HG03342 (cell line): ENCODE measurements at regions not wholly inside any gene's neighbourhood (a gene's known extent, or its start where the extent isn't known, plus 50 kb on each side); places are given as distances from the start of the nearest gene placed in this dataset.

ENCODE experiments used
- ATAC-seq: cut with Tn5 transposase; IDR thresholded peaks from one replicate; pipeline ENCODE4 v1.9.1; 2021; ENCODE audit warnings: mild to moderate bottlenecking, moderate library complexity; ENCODE audit not compliant: unreplicated experiment

DNA sequence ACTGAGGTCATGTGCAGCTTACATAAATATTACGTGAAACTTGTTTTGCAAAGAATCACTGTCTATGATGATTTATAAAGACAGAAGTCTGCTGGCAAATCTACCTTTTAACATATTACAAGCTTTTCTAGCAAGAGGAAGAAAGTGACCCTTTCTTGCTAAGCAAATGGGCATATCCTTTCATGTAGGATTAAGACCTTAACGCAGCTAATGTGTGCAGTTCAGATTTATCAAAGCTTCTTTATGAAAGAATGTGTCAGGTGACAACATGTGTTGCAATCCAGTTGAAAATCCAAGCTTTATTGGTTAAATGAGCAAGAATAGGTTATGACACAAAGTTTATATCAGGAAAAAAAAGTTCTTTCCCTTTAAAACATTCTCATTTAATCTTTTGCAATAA is 115.6 kb upstream of the NBEA start:
- no peak for ATAC-seq

DNA sequence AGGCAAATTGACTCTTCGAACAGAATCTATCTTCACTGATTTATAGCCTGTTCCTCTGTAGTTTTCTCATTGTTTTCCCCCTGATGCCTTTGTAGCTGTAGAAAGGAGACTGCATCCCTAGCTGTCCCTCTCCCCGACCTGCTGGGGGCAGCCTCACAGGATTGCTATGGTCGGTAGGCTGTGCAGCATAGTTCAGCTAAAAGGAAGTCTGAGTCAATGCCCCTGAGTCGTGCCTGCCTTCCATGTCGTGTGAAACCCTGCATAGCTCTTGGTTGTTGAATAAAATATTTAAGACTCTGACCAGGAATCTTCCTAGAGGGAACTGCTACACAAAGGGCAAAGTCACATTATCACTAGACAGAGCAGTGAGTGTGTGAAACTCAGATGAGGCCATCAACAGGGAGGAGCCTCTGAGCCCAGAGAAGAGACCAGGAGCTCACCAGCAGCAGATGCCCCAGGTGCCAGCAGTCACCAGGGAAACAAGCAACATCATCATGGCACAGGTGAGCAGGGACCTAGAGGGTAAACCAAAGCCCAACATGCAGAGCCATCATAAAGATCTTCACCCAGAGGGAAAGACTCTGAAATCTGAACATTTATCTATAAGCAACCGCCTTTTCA is 108.4 kb upstream of the NBEA start:
- ATAC-seq = no peak

- ATAC-seq = peak; percentile 72
These were observed 99.6 kb upstream of the NBEA start for GRCh38 chr13:34842466-34842865.

- ATAC-seq = no peak
These were observed 94.3 kb upstream of the NBEA start for GRCh38 chr13:34847766-34848165.

- ATAC-seq = no peak
These were observed 92.7 kb upstream of the NBEA start for GRCh38 chr13:34849406-34849805.

GRCh38 chr13:34853161-34853560 is 88.9 kb upstream of the NBEA start:
- ATAC-seq = no peak

GRCh38 chr13:34857558-34858325 is 84.3 kb upstream of the NBEA start:
- no peak for ATAC-seq

DNA sequence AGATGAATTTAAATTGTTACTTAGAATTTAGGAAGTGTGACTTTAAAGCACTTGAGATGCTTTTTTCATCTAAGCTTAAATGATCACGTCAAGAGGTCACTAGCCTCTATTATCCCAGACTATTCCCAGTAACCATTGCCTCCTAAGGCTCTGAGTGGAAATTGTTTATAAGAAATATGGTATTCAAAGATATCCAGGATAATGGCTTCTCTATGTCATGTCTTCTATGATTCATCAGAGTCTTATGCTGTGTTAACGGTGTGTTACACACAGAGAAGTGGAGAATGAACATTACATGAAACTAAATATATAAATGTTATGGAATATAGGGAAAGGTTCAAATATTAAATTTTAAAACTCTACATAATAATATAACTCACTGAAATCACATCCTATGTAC is 79.8 kb upstream of the NBEA start:
- ATAC-seq = no peak

- no peak for ATAC-seq
These were observed 79.4 kb upstream of the NBEA start for GRCh38 chr13:34862716-34863115.

GRCh38 chr13:34863360-34864135 is 78.5 kb upstream of the NBEA start:
- no peak for ATAC-seq

- ATAC-seq = no peak
These were observed 77.4 kb upstream of the NBEA start for GRCh38 chr13:34864671-34865070.

GRCh38 chr13:34867590-34867989 is 74.5 kb upstream of the NBEA start:
- no peak for ATAC-seq

GRCh38 chr13:34868733-34869132 is 73.3 kb upstream of the NBEA start:
- ATAC-seq = no peak

DNA sequence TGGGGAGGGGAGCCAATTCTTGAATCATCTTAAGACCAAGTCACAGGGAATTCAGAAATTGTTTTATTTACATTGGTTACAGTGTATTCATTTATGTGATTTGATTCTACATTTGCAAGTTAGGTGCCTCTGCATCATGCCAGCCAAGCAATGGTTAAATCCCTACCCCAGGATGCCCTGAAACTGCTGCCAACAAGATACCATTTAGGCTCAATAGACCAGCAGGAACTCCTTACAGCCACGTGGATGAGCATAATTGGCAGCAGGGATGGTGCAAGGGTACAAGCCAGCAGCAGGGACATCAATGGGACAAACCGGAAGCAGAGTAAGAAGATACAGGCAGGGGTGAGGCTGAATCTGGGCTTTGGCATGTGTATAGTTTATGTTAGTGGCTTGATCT is 72.4 kb upstream of the NBEA start:
- ATAC-seq = no peak

- ATAC-seq = no peak
These were observed 63.7 kb upstream of the NBEA start for GRCh38 chr13:34878329-34878728.

DNA sequence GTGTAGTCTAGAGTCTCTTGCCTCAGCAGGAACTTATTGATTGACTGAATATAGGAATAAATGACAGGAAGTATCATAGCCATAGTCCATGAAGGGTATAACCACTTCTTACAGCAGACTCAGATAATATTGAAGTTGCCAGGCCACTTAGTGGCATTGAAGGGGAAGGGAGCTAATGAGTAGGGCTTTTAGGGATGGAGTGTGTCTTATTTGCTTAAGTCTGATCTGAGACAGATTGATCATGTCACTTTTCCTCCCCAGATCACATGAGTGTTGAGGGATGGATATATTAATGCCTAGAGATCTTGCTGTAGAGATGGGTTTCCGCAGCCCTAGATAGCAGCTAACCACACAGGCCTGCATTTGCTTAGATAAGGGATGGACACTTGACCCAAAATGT is 62.2 kb upstream of the NBEA start:
- ATAC-seq = no peak

GRCh38 chr13:34881494-34881893 is 60.6 kb upstream of the NBEA start:
- ATAC-seq = no peak

- no peak for ATAC-seq
These were observed 58.7 kb upstream of the NBEA start for GRCh38 chr13:34883396-34883795.

- no peak for ATAC-seq
These were observed 57.7 kb upstream of the NBEA start for GRCh38 chr13:34884366-34884765.

GRCh38 chr13:34886121-34886875 is 55.8 kb upstream of the NBEA start:
- ATAC-seq = no peak

GRCh38 chr13:34886987-34887386 is 55.1 kb upstream of the NBEA start:
- ATAC-seq = no peak
